ENCODE measurements at regions not wholly inside any gene's neighbourhood (a gene's known extent, or its start where the extent isn't known, plus 50 kb on each side); places are given as distances from the start of the nearest gene placed in this dataset.

DNA sequence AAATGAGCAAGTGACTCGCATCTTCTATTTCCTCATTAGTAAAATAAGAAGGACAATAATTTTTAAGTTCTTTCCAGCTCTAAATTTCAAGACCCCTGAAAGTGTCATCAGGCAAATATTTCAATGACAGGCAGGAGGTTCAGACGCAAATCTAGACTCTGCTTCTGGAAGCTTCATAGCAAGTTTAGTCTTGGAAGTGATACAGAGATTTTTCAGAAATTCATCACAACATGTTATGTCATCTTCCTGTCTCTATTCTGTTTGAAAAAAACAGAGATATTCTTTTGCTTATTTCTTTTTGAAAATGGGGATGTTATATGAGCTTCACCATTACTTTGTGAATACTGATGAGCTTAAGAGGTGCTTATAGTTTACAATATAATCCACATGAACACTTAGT is 74.0 kb downstream of the C3orf85 start:
- H3K4me1 ChIP-seq: peaks cover 8% of the 10 kb centered on the region; the same call in 1 of the 2 replicates
- no peaks in the 10 kb centered on the region for H3K36me3 ChIP-seq
- H3K4me2 ChIP-seq: no peak overlapping the region
- TF ChIP-seq Cebpa-rat (IDR thresholded peaks at IDR 0.05): no peak
- H4K20me1 ChIP-seq: no peaks in the 10 kb centered on the region
- H3K9me3 ChIP-seq: no peaks in the 10 kb centered on the region
- no peak overlapping the region for H3K27ac ChIP-seq
- no peak overlapping the region for H3K9ac ChIP-seq
- H3K4me3 ChIP-seq: no peak overlapping the region
- H3K27me3 ChIP-seq: no peaks in the 10 kb centered on the region

DNA sequence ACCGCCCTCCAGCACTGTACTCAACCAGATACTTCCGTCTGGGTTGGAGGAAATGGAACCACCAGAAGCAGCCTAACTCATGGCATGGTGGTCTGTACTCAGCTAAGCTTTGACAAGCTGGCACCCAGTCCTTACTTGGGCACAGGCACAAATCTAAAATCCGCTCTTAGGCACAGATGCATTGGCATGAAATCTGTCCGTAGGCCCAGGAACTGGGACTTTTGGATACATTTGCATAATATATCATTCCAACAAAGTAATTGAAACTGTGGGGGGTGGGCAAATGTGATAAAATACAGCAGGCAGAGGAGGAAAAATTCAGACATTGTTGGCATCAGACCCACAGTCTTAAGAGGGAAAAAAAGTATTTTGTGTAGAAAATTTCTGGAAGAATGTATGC is 75.4 kb downstream of the C3orf85 start:
- no peak overlapping the region for H3K9ac ChIP-seq
- H4K20me1 ChIP-seq: no peaks in the 10 kb centered on the region
- no peak overlapping the region for H3K4me3 ChIP-seq
- no peak overlapping the region for H3K4me2 ChIP-seq
- H3K27ac ChIP-seq: no peak overlapping the region
- no peak for TF ChIP-seq Cebpa-rat (IDR thresholded peaks at IDR 0.05)
- no peaks in the 10 kb centered on the region for H3K36me3 ChIP-seq
- H3K9me3 ChIP-seq: no peaks in the 10 kb centered on the region
- 0 out of 2 replicates have a peak, but pooled peaks cover under 1% of the 10 kb centered on the region for H3K4me1 ChIP-seq
- H3K27me3 ChIP-seq: no peaks in the 10 kb centered on the region

DNA sequence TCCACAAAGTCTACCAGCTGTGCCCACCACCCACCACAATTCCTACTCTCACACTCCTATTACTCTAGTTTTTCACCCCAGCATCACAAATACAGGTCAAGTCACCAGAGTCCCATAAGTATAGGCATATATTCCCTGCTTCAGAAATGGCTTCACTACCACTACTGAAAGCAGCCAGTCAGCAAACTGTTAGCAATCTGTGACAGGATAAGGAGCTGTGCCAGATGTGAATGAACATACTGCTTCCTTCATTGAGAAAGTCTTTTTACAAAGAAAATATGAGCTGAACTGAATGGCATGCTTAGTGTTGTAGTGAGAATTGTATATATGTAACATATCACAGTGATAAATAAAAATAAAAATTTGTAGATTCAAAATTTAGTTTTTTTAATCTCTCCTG is 76.8 kb downstream of the C3orf85 start:
- Histone ChIP-seq H3K4me3 (no peak overlapping the region), H3K9me3 (peaks cover 4% of the 10 kb centered on the region; the same call in 1 of the 2 replicates), H4K20me1 (no peaks in the 10 kb centered on the region), H3K4me2 (no peak overlapping the region), H3K9ac (no peak overlapping the region), H3K4me1 (no peaks in the 10 kb centered on the region), H3K27ac (no peak overlapping the region), H3K27me3 (no peaks in the 10 kb centered on the region), H3K36me3 (no peaks in the 10 kb centered on the region)
- TF ChIP-seq Cebpa-rat (IDR thresholded peaks at IDR 0.05): no peak

DNA sequence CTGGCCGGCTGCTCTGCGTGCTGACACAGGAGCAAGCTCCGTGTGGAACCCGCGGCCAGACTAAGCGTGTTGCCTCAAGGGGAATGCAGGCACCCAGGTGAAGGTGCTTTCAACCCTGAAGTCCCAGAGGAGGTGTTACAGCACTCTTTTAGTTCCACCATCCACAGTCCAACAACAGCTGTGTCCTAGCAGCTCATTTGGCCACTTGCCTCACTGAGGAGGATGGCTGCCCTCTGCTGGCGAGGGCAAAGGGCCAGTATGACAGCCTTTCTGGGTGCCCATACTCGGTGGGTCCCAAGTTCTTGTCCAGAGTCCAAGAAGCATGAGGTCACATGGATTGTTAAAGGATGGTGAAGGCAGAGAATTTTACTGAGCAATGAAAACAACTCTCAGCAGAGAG is 87.8 kb downstream of the C3orf85 start:
- H3K9me3 ChIP-seq: no peaks in the 10 kb centered on the region

DNA sequence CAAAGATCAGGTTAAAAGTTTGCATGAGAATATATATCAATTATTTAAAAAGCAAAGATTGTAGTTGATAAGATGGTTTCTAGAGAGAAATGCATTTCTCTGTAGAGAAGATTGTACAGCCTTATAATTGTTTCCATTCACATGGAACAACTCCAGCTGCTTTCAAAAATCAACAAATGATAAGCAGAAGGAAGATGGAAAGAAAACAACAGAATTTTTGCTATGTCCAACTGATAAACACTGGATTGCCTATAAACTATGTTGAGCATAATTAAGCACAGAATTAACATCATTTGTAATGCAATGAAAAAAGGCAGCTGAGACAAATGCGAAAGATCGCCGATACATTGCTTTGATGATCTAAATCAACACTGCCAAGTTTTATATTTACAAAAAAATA is 89.0 kb downstream of the C3orf85 start:
- Histone ChIP-seq H3K9ac (no peak overlapping the region), H3K4me3 (no peak overlapping the region), H3K9me3 (no peaks in the 10 kb centered on the region), H4K20me1 (no peaks in the 10 kb centered on the region), H3K4me1 (no peaks in the 10 kb centered on the region), H3K27ac (no peak overlapping the region), H3K36me3 (no peaks in the 10 kb centered on the region), H3K27me3 (no peaks in the 10 kb centered on the region), H3K4me2 (no peak overlapping the region)
- TF ChIP-seq Cebpa-rat (IDR thresholded peaks at IDR 0.05): no peak

More for the DNA sequence above, 87.8 kb downstream of the C3orf85 start:
- H3K9ac ChIP-seq: no peak overlapping the region
- no peak overlapping the region for H3K4me3 ChIP-seq
- no peaks in the 10 kb centered on the region for H3K27me3 ChIP-seq
- TF ChIP-seq Cebpa-rat (IDR thresholded peaks at IDR 0.05): no peak
- no peaks in the 10 kb centered on the region for H3K36me3 ChIP-seq
- H3K27ac ChIP-seq: no peak overlapping the region
- H4K20me1 ChIP-seq: no peaks in the 10 kb centered on the region
- no peak overlapping the region for H3K4me2 ChIP-seq
- H3K4me1 ChIP-seq: no peaks in the 10 kb centered on the region

DNA sequence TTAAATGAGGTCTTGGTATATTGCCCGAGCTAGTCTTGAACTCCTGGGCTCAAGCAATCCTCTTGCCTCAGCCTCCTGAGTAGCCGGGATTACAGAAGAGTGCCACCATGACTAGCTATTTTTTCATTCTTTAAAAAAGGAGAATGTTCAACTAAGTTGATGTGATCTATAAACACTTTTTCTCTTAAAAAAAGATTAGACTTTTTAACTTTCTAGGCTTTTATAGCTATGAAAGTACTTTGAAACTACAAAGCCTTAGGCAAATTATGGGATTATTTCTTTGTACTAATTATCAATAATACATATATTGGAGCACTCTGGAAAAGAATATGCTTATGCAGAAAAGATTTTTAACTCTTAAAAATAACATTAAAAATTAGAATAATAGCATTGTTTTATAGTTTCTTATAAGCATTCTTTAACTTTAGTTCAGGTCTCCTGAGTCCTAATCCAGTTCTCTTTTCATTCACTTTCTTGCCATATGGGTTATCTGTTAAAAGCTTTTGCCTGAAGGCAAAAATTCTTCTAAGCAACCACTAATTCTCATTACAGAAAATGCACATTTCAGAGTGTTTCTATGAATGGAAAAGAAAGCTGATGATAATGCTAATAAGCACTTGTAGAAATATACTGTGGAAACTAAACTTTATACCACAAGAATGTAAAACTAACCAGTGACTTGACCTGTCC is 87.8 kb downstream of the DPPA2 start:
- Histone ChIP-seq H4K20me1 (no peaks in the 10 kb centered on the region), H3K27me3 (no peaks in the 10 kb centered on the region), H3K4me2 (no peak overlapping the region), H3K4me1 (no peaks in the 10 kb centered on the region), H3K27ac (no peak overlapping the region), H3K36me3 (no peaks in the 10 kb centered on the region), H3K9ac (no peak overlapping the region), H3K4me3 (no peak overlapping the region), H3K9me3 (0 out of 2 replicates have a peak, but pooled peaks cover 8% of the 10 kb centered on the region)
- no peak for TF ChIP-seq Cebpa-rat (IDR thresholded peaks at IDR 0.05)

DNA sequence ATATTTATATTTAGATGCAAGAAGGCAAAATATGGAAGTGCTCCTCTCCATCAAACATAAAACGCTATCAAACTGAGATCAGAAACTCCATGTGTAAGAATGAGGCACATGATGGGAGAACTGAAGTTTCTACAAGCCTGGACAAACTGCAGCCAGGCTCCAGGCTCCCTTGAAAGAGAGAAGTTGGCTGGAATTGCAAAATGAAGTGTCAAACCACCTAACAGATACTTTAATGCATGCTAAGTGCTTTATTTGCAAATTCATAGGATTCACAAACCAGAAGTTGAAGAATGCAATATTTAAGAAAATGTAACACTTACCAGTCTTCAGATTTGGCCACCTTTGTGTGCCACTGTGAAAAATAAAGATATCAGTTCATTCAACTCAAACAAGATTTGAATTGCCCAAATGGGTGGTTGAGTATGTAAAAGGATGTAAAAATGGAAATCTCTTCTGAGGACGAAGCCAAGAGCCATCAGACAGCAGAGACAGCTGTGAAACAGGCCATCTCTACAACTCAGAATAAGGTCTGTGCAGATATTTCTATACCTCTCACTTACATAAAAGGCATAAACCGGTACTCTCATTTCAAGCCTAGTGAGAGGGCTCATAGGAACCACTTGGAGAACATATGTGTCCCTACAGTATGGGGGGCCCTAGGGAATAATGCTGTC is 87.0 kb downstream of the DPPA2 start:
- Histone ChIP-seq H3K9me3 (0 out of 2 replicates have a peak, but pooled peaks cover 8% of the 10 kb centered on the region), H3K9ac (no peak overlapping the region), H3K4me2 (no peak overlapping the region), H3K27ac (no peak overlapping the region), H3K36me3 (no peaks in the 10 kb centered on the region), H3K4me1 (no peaks in the 10 kb centered on the region), H3K27me3 (no peaks in the 10 kb centered on the region), H4K20me1 (no peaks in the 10 kb centered on the region), H3K4me3 (no peak overlapping the region)
- no peak for TF ChIP-seq Cebpa-rat (IDR thresholded peaks at IDR 0.05)

DNA sequence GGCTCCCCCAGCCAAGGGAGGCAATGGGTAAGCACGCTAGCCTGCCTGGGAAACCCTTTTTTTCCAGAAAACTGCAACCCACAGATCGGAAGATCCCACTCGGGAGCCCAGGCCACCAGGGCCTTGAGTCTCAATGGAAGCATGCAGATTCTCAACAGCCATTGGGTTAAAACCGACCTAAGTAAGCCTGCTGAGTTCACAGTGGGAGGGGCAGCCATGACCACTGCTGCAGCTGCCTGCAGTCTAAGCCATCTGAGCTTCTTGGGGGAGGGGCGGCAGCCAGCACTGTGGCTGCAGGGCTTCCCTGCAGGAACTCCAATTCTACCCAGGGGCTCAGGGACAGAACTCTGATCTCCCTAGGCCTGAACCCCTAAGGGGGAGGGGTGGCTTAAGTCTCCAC is 82.0 kb downstream of the DPPA2 start:
- H3K4me2 ChIP-seq: no peak overlapping the region
- no peaks in the 10 kb centered on the region for H3K27me3 ChIP-seq
- H4K20me1 ChIP-seq: no peaks in the 10 kb centered on the region
- H3K4me1 ChIP-seq: no peaks in the 10 kb centered on the region
- no peak overlapping the region for H3K27ac ChIP-seq
- TF ChIP-seq Cebpa-rat (IDR thresholded peaks at IDR 0.05): no peak
- H3K36me3 ChIP-seq: no peaks in the 10 kb centered on the region
- no peak overlapping the region for H3K4me3 ChIP-seq
- H3K9me3 ChIP-seq: 0 out of 2 replicates have a peak, but pooled peaks cover 8% of the 10 kb centered on the region
- H3K9ac ChIP-seq: no peak overlapping the region

DNA sequence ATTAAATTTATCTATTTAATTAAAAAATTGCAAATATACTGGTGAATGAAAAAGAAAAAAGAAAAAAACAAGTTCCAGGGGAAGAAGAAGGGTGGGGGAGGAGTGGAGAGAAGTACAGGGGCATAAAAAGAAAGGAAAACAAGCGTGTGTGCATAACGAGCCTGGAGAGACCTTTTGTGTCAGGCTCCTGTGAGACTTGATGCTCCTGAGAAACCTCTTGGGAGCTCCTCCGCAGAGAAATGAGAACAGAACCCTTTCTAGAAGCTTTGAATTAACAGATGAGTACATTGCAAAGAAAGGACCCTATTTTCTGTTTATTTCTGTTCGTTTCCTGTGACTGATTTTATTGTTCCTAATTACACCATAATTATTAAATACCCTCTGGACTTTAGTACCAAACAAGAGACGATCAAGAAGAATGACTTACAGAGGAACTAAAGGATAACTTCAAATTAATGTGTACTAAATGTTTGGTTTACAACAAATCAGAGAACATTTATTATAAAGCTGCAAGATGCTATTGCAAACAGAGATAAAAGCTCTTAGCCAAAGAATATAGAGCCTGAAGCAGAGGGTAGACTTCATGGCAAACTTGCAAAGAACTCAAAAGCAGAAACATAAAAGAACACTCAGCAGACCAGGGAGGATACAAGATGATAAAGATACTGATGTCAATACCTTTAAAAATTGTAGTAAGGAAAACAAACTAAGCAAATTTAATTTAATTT is 74.7 kb downstream of the DPPA2 start:
- H3K9me3 ChIP-seq: no peaks in the 10 kb centered on the region
- H3K36me3 ChIP-seq: no peaks in the 10 kb centered on the region
- no peak overlapping the region for H3K9ac ChIP-seq
- peak overlapping the region; percentile 33 for H3K4me2 ChIP-seq
- no peak overlapping the region for H3K27ac ChIP-seq
- H4K20me1 ChIP-seq: no peaks in the 10 kb centered on the region
- H3K27me3 ChIP-seq: no peaks in the 10 kb centered on the region
- H3K4me3 ChIP-seq: no peak overlapping the region
- peaks cover 11% of the 10 kb centered on the region for H3K4me1 ChIP-seq
- TF ChIP-seq Cebpa-rat (IDR thresholded peaks at IDR 0.05): no peak

DNA sequence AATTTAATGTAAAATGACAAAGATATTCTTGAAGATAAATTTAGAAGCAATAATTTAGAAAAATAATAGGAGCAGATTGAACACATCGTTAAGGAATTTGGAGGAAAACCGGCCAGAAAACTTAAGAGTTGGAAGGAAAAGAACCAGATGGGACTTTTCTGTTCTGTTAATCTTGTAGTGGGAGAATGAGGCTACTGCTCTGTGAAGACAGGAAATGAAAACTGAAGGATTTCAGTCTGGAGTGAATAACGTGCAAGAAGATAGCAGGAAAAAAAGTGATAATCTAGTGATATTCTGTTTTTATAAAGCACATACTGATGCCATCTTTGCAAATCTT is 74.2 kb downstream of the DPPA2 start:
- no peak overlapping the region for H3K4me3 ChIP-seq
- H3K27ac ChIP-seq: no peak overlapping the region
- no peak overlapping the region for H3K4me2 ChIP-seq
- no peak for TF ChIP-seq Cebpa-rat (IDR thresholded peaks at IDR 0.05)
- no peak overlapping the region for H3K9ac ChIP-seq
- H3K4me1 ChIP-seq: peaks cover 11% of the 10 kb centered on the region
- H4K20me1 ChIP-seq: no peaks in the 10 kb centered on the region
- no peaks in the 10 kb centered on the region for H3K9me3 ChIP-seq
- no peaks in the 10 kb centered on the region for H3K36me3 ChIP-seq
- no peaks in the 10 kb centered on the region for H3K27me3 ChIP-seq
